ENCODE measurements at regions not wholly inside any gene's neighbourhood (a gene's known extent, or its start where the extent isn't known, plus 50 kb on each side); places are given as distances from the start of the nearest gene placed in this dataset.

DNA sequence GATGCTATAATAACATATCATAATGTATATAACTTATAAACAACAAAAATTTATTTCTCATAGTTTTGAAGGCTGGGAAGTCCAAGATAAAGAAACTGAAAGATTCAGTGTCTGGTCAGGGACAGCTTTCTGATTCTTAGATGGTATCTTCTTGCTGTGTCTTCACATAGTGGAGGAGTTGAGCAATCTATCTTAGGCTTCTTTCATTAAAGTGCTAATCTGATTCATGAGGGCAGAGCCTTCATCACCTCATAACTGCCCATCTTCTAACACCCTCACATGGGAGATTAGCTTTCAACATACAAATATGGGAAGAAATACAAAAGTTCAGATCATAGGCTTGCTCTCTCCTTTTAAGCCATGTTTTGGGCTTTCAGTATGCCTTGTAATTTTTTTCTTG is 774.8 kb upstream of the EPHA6 start:
- TF ChIP-seq, protein P1, sequence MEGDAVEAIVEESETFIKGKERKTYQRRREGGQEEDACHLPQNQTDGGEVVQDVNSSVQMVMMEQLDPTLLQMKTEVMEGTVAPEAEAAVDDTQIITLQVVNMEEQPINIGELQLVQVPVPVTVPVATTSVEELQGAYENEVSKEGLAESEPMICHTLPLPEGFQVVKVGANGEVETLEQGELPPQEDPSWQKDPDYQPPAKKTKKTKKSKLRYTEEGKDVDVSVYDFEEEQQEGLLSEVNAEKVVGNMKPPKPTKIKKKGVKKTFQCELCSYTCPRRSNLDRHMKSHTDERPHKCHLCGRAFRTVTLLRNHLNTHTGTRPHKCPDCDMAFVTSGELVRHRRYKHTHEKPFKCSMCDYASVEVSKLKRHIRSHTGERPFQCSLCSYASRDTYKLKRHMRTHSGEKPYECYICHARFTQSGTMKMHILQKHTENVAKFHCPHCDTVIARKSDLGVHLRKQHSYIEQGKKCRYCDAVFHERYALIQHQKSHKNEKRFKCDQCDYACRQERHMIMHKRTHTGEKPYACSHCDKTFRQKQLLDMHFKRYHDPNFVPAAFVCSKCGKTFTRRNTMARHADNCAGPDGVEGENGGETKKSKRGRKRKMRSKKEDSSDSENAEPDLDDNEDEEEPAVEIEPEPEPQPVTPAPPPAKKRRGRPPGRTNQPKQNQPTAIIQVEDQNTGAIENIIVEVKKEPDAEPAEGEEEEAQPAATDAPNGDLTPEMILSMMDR (IDR thresholded peaks at IDR 0.05; ENCODE audit: low read depth, low read length, poor library complexity, severe bottlenecking): no peak
- TF ChIP-seq EZH2phosphoT487 (IDR thresholded peaks at IDR 0.05; ENCODE audit: borderline replicate concordance, low read length): no peak

Data from DOHH2 (cell line).